Natural killer cell (primary cell): ENCODE measurements at regions not wholly inside any gene's neighbourhood (a gene's known extent, or its start where the extent isn't known, plus 50 kb on each side); places are given as distances from the start of the nearest gene placed in this dataset.

Experiments used
- ATAC-seq, 3 donors: fragments of 150-1000 bp in 2 of 3; fragments of 200-7000 bp in 1 of 3; cut with Tn5 transposase; 1 replicate in 1 of 3; 2 replicates in 2 of 3; pipeline ENCODE4 v1.10.0; 2021; ENCODE audit warnings: mild to moderate bottlenecking in 2 of 3, moderate library complexity in 2 of 3
- DNase-seq, 2 donors: peaks; one replicate each; pipeline versions ENCODE4 v3.0.0 to v3.0.0-alpha.2; 2013 to 2021; ENCODE audit warnings: mixed read lengths in 1 of 2
- H3K27ac ChIP-seq: one replicate; pipeline ENCODE4 v1.5.1; 2013; ENCODE audit warnings: mild to moderate bottlenecking, low read length
- H3K27me3 ChIP-seq: one replicate; pipeline ENCODE4 v1.6.1; 2013; ENCODE audit warnings: low read length; ENCODE audit not compliant: control insufficient read depth, insufficient read depth
- H3K36me3 ChIP-seq: one replicate; pipeline ENCODE4 v1.6.1; 2013; ENCODE audit warnings: low read length; ENCODE audit not compliant: control insufficient read depth, insufficient read depth
- H3K4me1 ChIP-seq: one replicate; pipeline ENCODE4 v1.6.1; 2013; ENCODE audit warnings: low read length; ENCODE audit not compliant: control insufficient read depth, insufficient read depth
- H3K4me3 ChIP-seq: one replicate; pipeline ENCODE4 v1.5.1; 2013; ENCODE audit warnings: low read length
- H3K9me3 ChIP-seq: one replicate; pipeline ENCODE4 v1.6.1; 2013; ENCODE audit warnings: low read length; ENCODE audit not compliant: control insufficient read depth, insufficient read depth
- H3K27ac Mint-ChIP-seq, 2 donors: one replicate each; pipeline ENCODE4 v1.8.0; 2022; ENCODE audit warnings: mild to moderate bottlenecking in 2 of 2, mixed read lengths in 2 of 2, moderate library complexity in 1 of 2
- H3K27me3 Mint-ChIP-seq, 2 donors: one replicate each; pipeline ENCODE4 v1.8.0; 2022; ENCODE audit warnings: low read depth in 2 of 2, mixed read lengths in 2 of 2
- H3K36me3 Mint-ChIP-seq: one replicate; pipeline ENCODE4 v1.8.0; 2022; ENCODE audit warnings: mixed read lengths
- H3K4me1 Mint-ChIP-seq, 2 donors: one replicate each; pipeline ENCODE4 v1.8.0; 2022; ENCODE audit warnings: mixed read lengths in 2 of 2
- H3K4me3 Mint-ChIP-seq: one replicate; pipeline ENCODE4 v1.8.0; 2022; ENCODE audit warnings: mild to moderate bottlenecking, moderate library complexity, mixed read lengths
- H3K9me3 Mint-ChIP-seq, 2 donors: one replicate each; pipeline ENCODE4 v1.8.0; 2022; ENCODE audit warnings: mixed read lengths in 2 of 2
- WGBS: methylation state at CpG from one replicate; pipeline ENCODE4 v1.1.7; 2013; ENCODE audit warnings: missing lambda C conversion rate; ENCODE audit not compliant: insufficient coverage; 5-methylcytosine and 5-hydroxymethylcytosine counted together
- intact Hi-C: fragments of 100-400 bp; cut with micrococcal nuclease; formaldehyde crosslinking; loops from one replicate; pipeline ENCODE4 v1.14.2; 2022
- TF ChIP-seq, protein P1 (sequence below): fragments of 200-600 bp; IDR thresholded peaks from one replicate; pipeline ENCODE4 v1.8.0; 2022; ENCODE audit warnings: antibody characterized with exemption

DNA sequence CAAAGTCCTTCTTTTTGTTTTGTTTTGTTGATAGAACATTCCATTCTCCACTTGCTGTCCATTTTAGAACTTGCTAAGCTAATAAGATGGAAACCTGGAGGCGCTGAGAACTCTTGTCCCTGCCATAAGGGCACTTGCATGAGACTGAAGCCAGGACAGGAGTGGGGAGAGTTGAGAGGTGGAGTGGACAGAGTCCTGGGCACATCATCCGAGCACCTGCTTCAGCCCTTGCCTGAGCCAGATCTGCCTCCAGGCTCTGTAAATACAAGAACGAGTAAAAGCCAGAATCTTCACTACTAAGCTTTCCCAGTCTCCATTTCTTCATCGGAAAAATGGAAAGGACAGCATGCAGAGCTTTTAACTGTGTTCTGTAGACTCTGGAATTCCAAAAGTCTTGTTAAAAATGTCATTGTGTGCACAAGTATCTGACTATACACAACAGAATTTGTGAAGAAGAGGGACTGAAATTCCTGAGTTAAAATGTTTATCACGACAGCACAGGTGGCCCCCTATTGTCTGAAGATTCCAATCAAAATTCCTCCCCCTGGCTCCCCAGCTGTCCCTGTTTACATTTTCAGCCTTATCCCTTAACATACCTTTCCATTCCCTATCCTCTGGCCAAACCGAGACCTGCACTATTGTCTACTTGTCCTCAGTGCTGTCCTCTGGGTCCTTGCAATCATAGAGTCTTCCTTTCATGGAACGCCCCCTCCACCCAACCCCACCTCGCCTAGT is 498.2 kb upstream of the TNP1 start:
- WGBS, result 86% methylated on average over 8 of the region's 8 CpGs
- H3K4me3 Mint-ChIP-seq, result no peak overlapping the region
- no peak overlapping the region for H3K27ac Mint-ChIP-seq
- no peaks in the 10 kb centered on the region for H3K36me3 Mint-ChIP-seq
- Histone ChIP-seq H3K27ac (no peak overlapping the region), H3K9me3 (no peaks in the 10 kb centered on the region), H3K27me3 (no peaks in the 10 kb centered on the region), H3K4me3 (no peak overlapping the region), H3K4me1 (no peaks in the 10 kb centered on the region), H3K36me3 (no peaks in the 10 kb centered on the region)
- no peak for ATAC-seq
- no peaks in the 10 kb centered on the region for H3K4me1 Mint-ChIP-seq
- intact Hi-C loops, result no loop called here
- no peak for DNase-seq
- peaks cover 0 to 15% of the 10 kb centered on the region in 2 donors for H3K27me3 Mint-ChIP-seq
- TF ChIP-seq, protein P1, sequence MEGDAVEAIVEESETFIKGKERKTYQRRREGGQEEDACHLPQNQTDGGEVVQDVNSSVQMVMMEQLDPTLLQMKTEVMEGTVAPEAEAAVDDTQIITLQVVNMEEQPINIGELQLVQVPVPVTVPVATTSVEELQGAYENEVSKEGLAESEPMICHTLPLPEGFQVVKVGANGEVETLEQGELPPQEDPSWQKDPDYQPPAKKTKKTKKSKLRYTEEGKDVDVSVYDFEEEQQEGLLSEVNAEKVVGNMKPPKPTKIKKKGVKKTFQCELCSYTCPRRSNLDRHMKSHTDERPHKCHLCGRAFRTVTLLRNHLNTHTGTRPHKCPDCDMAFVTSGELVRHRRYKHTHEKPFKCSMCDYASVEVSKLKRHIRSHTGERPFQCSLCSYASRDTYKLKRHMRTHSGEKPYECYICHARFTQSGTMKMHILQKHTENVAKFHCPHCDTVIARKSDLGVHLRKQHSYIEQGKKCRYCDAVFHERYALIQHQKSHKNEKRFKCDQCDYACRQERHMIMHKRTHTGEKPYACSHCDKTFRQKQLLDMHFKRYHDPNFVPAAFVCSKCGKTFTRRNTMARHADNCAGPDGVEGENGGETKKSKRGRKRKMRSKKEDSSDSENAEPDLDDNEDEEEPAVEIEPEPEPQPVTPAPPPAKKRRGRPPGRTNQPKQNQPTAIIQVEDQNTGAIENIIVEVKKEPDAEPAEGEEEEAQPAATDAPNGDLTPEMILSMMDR, result no peak
- no peaks in the 10 kb centered on the region for H3K9me3 Mint-ChIP-seq

DNA sequence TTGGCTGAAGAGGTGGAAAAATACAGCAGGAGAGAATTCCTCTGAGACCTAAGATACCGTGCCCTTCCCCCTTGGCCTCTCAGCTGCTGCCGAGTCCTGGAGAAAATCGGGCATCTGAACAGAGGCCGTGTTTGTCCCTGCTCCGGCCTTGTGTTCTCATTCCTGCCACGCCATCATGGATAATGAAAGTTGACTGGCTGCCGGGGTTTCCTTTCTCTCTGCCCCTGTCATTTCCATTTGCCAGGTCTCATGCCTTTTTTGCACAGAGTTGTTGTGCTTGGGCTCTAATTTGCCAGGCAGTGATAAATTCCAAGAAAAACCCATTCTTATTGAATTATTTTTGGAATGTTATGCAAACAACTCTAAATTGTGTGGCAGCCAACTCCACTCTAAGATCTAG is 496.9 kb upstream of the TNP1 start:
- 87% methylated on average over 7 of the region's 7 CpGs for WGBS
- Histone ChIP-seq H3K4me3 (no peak overlapping the region), H3K27ac (no peak overlapping the region), H3K27me3 (no peaks in the 10 kb centered on the region), H3K36me3 (no peaks in the 10 kb centered on the region), H3K4me1 (no peaks in the 10 kb centered on the region), H3K9me3 (no peaks in the 10 kb centered on the region)
- intact Hi-C loops, result no loop called here
- Mint-ChIP-seq H3K9me3 (no peaks in the 10 kb centered on the region), H3K36me3 (no peaks in the 10 kb centered on the region), H3K4me3 (no peak overlapping the region), H3K4me1 (no peaks in the 10 kb centered on the region), H3K27ac (no peak overlapping the region), H3K27me3 (peaks cover 0 to 15% of the 10 kb centered on the region in 2 donors)
- DNase-seq, result no peak
- TF ChIP-seq, protein P1, result no peak
- ATAC-seq, result no peak

DNA sequence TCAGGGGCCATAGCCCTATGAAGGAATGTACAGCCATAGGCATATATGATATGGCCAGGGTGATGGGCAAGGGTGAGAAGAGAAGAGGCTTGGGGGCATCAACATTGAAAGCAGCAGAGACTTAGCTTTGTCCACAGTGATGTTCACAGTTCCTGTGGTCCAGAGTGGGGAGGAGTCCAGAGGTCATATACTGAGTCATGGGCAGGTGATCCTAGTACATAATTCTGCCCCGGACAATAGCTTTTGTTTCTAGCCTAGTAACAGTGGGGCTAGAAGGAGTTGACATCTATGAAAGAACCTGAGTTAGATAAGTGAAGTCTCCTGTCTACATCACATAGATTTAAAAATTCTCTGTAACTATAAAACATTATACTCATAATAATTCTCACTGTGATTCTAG is 496.3 kb upstream of the TNP1 start:
- Mint-ChIP-seq H3K4me1 (no peaks in the 10 kb centered on the region), H3K27me3 (peaks cover 0 to 15% of the 10 kb centered on the region in 2 donors), H3K4me3 (no peak overlapping the region), H3K36me3 (no peaks in the 10 kb centered on the region), H3K9me3 (no peaks in the 10 kb centered on the region), H3K27ac (no peak overlapping the region)
- no peak for ATAC-seq
- WGBS, result 89% methylated on average over 1 of the region's 1 CpG
- TF ChIP-seq, protein P1, result no peak
- Histone ChIP-seq H3K9me3 (no peaks in the 10 kb centered on the region), H3K27ac (no peak overlapping the region), H3K4me1 (no peaks in the 10 kb centered on the region), H3K36me3 (no peaks in the 10 kb centered on the region), H3K4me3 (no peak overlapping the region), H3K27me3 (no peaks in the 10 kb centered on the region)
- intact Hi-C loops, result no loop called here
- DNase-seq, result no peak

DNA sequence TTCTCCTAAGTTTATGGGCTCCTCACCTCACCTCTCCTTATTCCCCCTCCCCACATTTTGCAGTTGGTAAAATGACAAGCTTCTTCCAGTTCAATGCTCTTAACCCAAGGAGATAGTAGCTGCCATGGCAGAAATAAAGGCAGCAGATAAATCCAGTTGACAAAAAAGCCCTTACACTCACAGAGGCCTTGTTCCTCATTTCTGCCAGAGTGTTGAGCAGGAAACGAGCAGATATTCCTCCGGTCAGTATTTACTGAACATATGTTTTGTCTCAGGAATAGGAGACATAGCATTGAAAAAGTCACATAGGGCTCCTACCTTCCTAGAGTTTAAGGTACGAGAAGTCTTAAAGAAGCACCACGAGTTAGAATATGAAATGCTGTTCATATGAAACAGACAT is 493.7 kb upstream of the TNP1 start:
- H3K36me3 Mint-ChIP-seq, result peaks cover 4% of the 10 kb centered on the region
- TF ChIP-seq, protein P1, result no peak
- ATAC-seq (no peak), DNase-seq (no peak)
- WGBS, result 45% methylated on average over 4 of the region's 4 CpGs
- Histone ChIP-seq H3K36me3 (no peaks in the 10 kb centered on the region), H3K27me3 (no peaks in the 10 kb centered on the region), H3K4me1 (no peaks in the 10 kb centered on the region), H3K4me3 (no peak overlapping the region), H3K27ac (no peak overlapping the region), H3K9me3 (no peaks in the 10 kb centered on the region)
- H3K4me3 Mint-ChIP-seq, result no peak overlapping the region
- H3K27me3 Mint-ChIP-seq, result peaks cover 11 to 21% of the 10 kb centered on the region in 2 donors
- H3K9me3 Mint-ChIP-seq, result peaks cover 0 to 10% of the 10 kb centered on the region in 2 donors
- intact Hi-C loops, result no loop called here
- H3K4me1 Mint-ChIP-seq, result no peaks in the 10 kb centered on the region
- H3K27ac Mint-ChIP-seq, result no peak overlapping the region
